HUDEP-2 (cell line): ENCODE measurements at regions not wholly inside any gene's neighbourhood (a gene's known extent, or its start where the extent isn't known, plus 50 kb on each side); places are given as distances from the start of the nearest gene placed in this dataset.
"Not testable (repeated sequence)": the region's sequence is repeated elsewhere in the genome, so short reads cannot be mapped to it uniquely, and the experiment has no call there.

Experiments
- DNase-seq, 76 experiments: peaks; one replicate each; lab custom pipeline; 2025; ENCODE audit not compliant: unreplicated experiment in 76 of 76; lab: John Stamatoyannopoulos, UW

GRCh38 chr7:159210581-159211235 is 66.0 kb upstream of the VIPR2 start:
- DNase-seq: no peak

GRCh38 chr7:159209429-159209828 is 64.8 kb upstream of the VIPR2 start:
- no peak for DNase-seq

GRCh38 chr7:159207951-159208350 is 63.3 kb upstream of the VIPR2 start:
- DNase-seq: no peak

- DNase-seq: no peak
Measured at GRCh38 chr7:159207393-159207792, 62.7 kb upstream of the VIPR2 start.

- DNase-seq: no peak
Measured at GRCh38 chr7:159205833-159206232, 61.2 kb upstream of the VIPR2 start.

- DNase-seq: no peak
Measured at GRCh38 chr7:159204664-159205063, 60.0 kb upstream of the VIPR2 start.

GRCh38 chr7:159203253-159203652 is 58.6 kb upstream of the VIPR2 start:
- DNase-seq: not testable (repeated sequence)

- no peak for DNase-seq
Measured at GRCh38 chr7:159201722-159202330, 57.2 kb upstream of the VIPR2 start.

- no peak for DNase-seq
Measured at GRCh38 chr7:159200421-159200820, 55.8 kb upstream of the VIPR2 start.

- no peak for DNase-seq
Measured at GRCh38 chr7:159198016-159198724, 53.5 kb upstream of the VIPR2 start.

- peak in 16 of 76 experiments; percentile 2 to 34 (median 8) for DNase-seq
Measured at GRCh38 chr7:159197066-159197975, 52.7 kb upstream of the VIPR2 start.

GRCh38 chr7:159196584-159196983 is 51.9 kb upstream of the VIPR2 start:
- DNase-seq: no peak

GRCh38 chr7:159195946-159196345 is 51.3 kb upstream of the VIPR2 start:
- DNase-seq: no peak
